Right lobe of liver (tissue), 6 donors: ENCODE measurements at regions not wholly inside any gene's neighbourhood (a gene's known extent, or its start where the extent isn't known, plus 50 kb on each side); places are given as distances from the start of the nearest gene placed in this dataset.

ENCODE experiments used
- ATAC-seq, 4 donors: fragments of 200-7000 bp; cut with Tn5 transposase; one replicate each; pipeline ENCODE4 v1.9.1; 2020; ENCODE audit warnings: mild to moderate bottlenecking in 4 of 4, moderate library complexity in 4 of 4
- DNase-seq, 3 donors: peaks; one replicate each; pipeline ENCODE4 v3.0.0-alpha.2; 2020
- H3K27ac ChIP-seq, 3 donors: fragments of 200-600 bp; one replicate each; pipeline ENCODE4 v1.8.0; 2022
- H3K27me3 ChIP-seq, 2 donors: fragments of 200-600 bp; one replicate each; pipeline ENCODE4 v1.8.0; 2022
- H3K36me3 ChIP-seq, 4 donors: fragments of 200-600 bp; sonication (generic) in 1 of 4; one replicate each; pipeline versions ENCODE4 v1.5.1 to v1.8.0; 2017 to 2022; ENCODE audit warnings: control low read depth in 1 of 4
- H3K4me1 ChIP-seq, 4 donors: fragments of 200-600 bp; sonication (generic) in 1 of 4; one replicate each; pipeline versions ENCODE4 v1.5.1 to v1.8.0; 2017 to 2022; ENCODE audit warnings: control low read depth in 1 of 4
- H3K4me3 ChIP-seq, 3 donors: fragments of 200-600 bp; one replicate each; pipeline ENCODE4 v1.8.0; 2022
- H3K9me3 ChIP-seq, 4 donors: fragments of 200-600 bp; sonication (generic) in 1 of 4; one replicate each; pipeline versions ENCODE4 v1.5.1 to v1.8.0; 2017 to 2022; ENCODE audit warnings: control low read depth in 1 of 4
- POLR2A ChIP-seq: fragments of 450-650 bp; IDR thresholded peaks from one replicate; pipeline ENCODE4 v1.6.1; 2017; ENCODE audit warnings: antibody characterized with exemption, mild to moderate bottlenecking
- WGBS: methylation state at CpG from one replicate; pipeline ENCODE4 v1.1.6; 2018; ENCODE audit warnings: low coverage, low lambda C conversion rate; ENCODE audit not compliant: insufficient coverage; ENCODE audit errors: missing lambda C conversion rate; 5-methylcytosine and 5-hydroxymethylcytosine counted together
- intact Hi-C, 2 donors: fragments of 100-400 bp; cut with DNase I; formaldehyde crosslinking; loops; one replicate each; pipeline versions ENCODE4 v1.11.2 to v1.14.1; 2022
- TF ChIP-seq, protein P1 (sequence below), 4 donors: fragments of 200-600 bp in 3 of 4; fragments of 450-650 bp in 1 of 4; IDR thresholded peaks; one replicate each; pipeline versions ENCODE4 v1.5.1 to v1.8.0; 2016 to 2022; ENCODE audit warnings: antibody characterized with exemption in 4 of 4, mild to moderate bottlenecking in 2 of 4
- donor health status: DM: no; HTN: yes; CAD: no.
- donor health status: DM: no; HTN: no; CAD: no.
- donor health status: DM: no; HTN: no; CAD: no.
- donor health status: DM: no; HTN: yes; CAD: no.
- donor health status: DM: no; HTN: yes; CAD: no.

- Histone ChIP-seq H3K27me3 (no peaks in the 10 kb centered on the region), H3K27ac (no peak overlapping the region), H3K4me3 (no peak overlapping the region), H3K9me3 (no peaks in the 10 kb centered on the region), H3K4me1 (no peaks in the 10 kb centered on the region), H3K36me3 (no peaks in the 10 kb centered on the region)
- WGBS, result 33% methylated on average over 2 of the region's 2 CpGs
- TF ChIP-seq, protein P1, sequence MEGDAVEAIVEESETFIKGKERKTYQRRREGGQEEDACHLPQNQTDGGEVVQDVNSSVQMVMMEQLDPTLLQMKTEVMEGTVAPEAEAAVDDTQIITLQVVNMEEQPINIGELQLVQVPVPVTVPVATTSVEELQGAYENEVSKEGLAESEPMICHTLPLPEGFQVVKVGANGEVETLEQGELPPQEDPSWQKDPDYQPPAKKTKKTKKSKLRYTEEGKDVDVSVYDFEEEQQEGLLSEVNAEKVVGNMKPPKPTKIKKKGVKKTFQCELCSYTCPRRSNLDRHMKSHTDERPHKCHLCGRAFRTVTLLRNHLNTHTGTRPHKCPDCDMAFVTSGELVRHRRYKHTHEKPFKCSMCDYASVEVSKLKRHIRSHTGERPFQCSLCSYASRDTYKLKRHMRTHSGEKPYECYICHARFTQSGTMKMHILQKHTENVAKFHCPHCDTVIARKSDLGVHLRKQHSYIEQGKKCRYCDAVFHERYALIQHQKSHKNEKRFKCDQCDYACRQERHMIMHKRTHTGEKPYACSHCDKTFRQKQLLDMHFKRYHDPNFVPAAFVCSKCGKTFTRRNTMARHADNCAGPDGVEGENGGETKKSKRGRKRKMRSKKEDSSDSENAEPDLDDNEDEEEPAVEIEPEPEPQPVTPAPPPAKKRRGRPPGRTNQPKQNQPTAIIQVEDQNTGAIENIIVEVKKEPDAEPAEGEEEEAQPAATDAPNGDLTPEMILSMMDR (IDR thresholded peaks at IDR 0.05), result no peak
- intact Hi-C loops, result no loop called here
- no peak for DNase-seq
- ATAC-seq, result no peak
Observed at GRCh38 chr9:81132318-81132717, 557.0 kb downstream of the TLE1 start.

DNA sequence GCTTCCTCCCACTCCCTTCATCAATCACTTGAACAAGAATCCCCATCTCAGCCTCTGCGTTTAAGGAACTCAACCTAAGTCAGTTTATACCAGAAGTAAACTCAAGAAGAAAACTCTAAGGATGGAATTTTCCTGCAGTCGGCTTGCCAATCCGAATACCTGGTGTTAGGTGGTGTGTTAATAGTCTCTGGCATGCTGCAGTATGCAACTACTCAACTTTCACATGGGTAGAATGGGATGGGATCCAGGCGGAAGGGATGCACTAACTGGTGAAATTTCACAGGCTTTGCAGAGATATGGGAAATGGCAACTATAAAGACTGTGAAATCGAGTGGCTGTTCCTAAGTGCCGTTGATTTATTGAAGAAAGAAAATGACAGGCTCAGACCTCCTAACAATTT lies 560.6 kb downstream of the TLE1 start:
- no peaks in the 10 kb centered on the region for H3K4me1 ChIP-seq
- 73% methylated on average over 6 of the region's 6 CpGs for WGBS
- DNase-seq, result no peak
- H3K27ac ChIP-seq, result no peak overlapping the region
- H3K36me3 ChIP-seq, result no peaks in the 10 kb centered on the region
- H3K9me3 ChIP-seq, result no peaks in the 10 kb centered on the region
- no peak overlapping the region for H3K4me3 ChIP-seq
- no peaks in the 10 kb centered on the region for H3K27me3 ChIP-seq
- ATAC-seq, result no peak
- intact Hi-C loops, result no loop called here
- TF ChIP-seq POLR2A, result no peak
- TF ChIP-seq, protein P1 (IDR thresholded peaks at IDR 0.05), result no peak

DNA sequence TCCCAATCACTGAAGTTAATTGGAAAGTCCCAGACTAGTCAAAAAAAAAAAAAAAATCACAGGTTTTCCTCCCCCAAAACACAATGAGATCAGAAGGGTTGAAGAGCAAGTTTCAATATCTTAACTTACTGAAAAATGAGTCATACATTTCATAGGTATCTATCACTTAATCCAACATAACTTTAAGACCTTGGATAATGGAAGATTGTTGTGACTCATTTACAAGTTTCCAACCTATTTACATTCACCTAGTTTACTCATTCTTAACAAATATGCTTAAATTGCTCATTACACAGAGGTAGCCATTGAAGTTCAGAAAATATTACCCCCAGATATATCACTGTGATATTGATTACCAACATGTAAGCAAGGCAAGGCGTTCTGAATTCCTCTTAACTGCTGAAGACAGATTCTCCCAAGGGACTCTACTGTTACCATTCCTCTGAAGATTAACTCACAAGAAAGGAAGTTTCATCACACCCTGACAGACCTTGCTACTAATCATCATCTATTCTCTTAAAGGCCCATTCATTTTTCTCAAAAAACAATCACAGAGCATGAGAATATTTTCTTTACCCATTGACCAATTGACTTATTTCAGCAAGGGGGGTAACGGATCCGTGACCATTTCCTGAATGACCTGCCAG lies 563.8 kb downstream of the TLE1 start:
- Histone ChIP-seq H3K9me3 (no peaks in the 10 kb centered on the region), H3K27ac (no peak overlapping the region), H3K4me3 (no peak overlapping the region), H3K36me3 (no peaks in the 10 kb centered on the region), H3K27me3 (no peaks in the 10 kb centered on the region), H3K4me1 (no peaks in the 10 kb centered on the region)
- 50% methylated on average over 3 of the region's 3 CpGs for WGBS
- DNase-seq (no peak), ATAC-seq (no peak)
- TF ChIP-seq, protein P1 (IDR thresholded peaks at IDR 0.05), result no peak
- no peak for TF ChIP-seq POLR2A
- intact Hi-C loops, result no loop called here

- Histone ChIP-seq H3K9me3 (no peaks in the 10 kb centered on the region), H3K36me3 (no peaks in the 10 kb centered on the region), H3K27me3 (no peaks in the 10 kb centered on the region), H3K27ac (no peak overlapping the region), H3K4me3 (no peak overlapping the region), H3K4me1 (no peaks in the 10 kb centered on the region)
- TF ChIP-seq POLR2A, result no peak
- TF ChIP-seq, protein P1 (IDR thresholded peaks at IDR 0.05), result no peak
- 72% methylated on average over 3 of the region's 3 CpGs for WGBS
- DNase-seq (no peak), ATAC-seq (no peak)
- intact Hi-C loops, result no loop called here
Observed at GRCh38 chr9:81123526-81123925, 565.8 kb downstream of the TLE1 start.

DNA sequence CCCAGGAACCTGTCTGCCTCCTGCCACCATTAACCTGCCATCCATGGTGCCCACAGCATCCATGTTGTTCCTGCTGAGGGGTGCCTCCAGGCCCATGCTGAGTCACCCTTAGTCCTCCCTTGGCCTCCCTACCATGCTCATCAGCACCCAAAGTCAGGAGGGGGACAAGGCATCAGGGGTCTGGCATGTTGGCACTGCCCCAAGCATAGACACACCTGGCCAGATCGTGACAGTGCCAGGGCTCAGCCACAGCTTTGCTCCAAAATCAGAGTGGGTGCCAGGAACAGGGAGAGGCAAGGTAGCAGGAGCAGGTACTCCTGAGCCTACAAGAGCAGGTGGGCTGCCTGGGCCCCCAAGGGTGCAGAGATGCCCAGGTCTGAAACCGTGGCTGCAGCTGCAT lies 566.6 kb downstream of the TLE1 start:
- no peaks in the 10 kb centered on the region for H3K4me1 ChIP-seq
- H3K4me3 ChIP-seq, result no peak overlapping the region
- WGBS, result no CpG with 5 or more reads among the region's 2 CpGs
- ATAC-seq (no peak), DNase-seq (no peak)
- H3K9me3 ChIP-seq, result no peaks in the 10 kb centered on the region
- no peaks in the 10 kb centered on the region for H3K27me3 ChIP-seq
- TF ChIP-seq, protein P1 (IDR thresholded peaks at IDR 0.05), result no peak
- no peak for TF ChIP-seq POLR2A
- intact Hi-C loops, result no loop called here
- H3K36me3 ChIP-seq, result no peaks in the 10 kb centered on the region
- H3K27ac ChIP-seq, result no peak overlapping the region
